ENCODE measurements at regions not wholly inside any gene's neighbourhood (a gene's known extent, or its start where the extent isn't known, plus 50 kb on each side); places are given as distances from the start of the nearest gene placed in this dataset.

GRCh38 chr5:158143081-158143480 is 284.1 kb upstream of the CLINT1 start:
- DNase-seq = no peak
- no peaks in the 10 kb centered on the region for H3K36me3 Mint-ChIP-seq (ENCODE audit: low read depth)
- no peaks in the 10 kb centered on the region for H3K9me3 Mint-ChIP-seq
- H3K4me1 Mint-ChIP-seq (ENCODE audit: low read depth) = no peaks in the 10 kb centered on the region
- H3K27me3 Mint-ChIP-seq = peaks cover 5% of the 10 kb centered on the region
- H3K4me1 ChIP-seq (ENCODE audit: insufficient read depth, low read length) = no peaks in the 10 kb centered on the region
- H3K9me3 ChIP-seq (ENCODE audit: control insufficient read depth in 1 of 2, insufficient read depth in 1 of 2, low read length in 2 of 2) = no peaks in the 10 kb centered on the region
- intact Hi-C loops (cut with DNase I, micrococcal nuclease) = no loop called here
- no peak for TF ChIP-seq CTCF (IDR thresholded peaks at IDR 0.05)
- no peak overlapping the region for H3K4me3 ChIP-seq (ENCODE audit: low read length)
- H3K27me3 ChIP-seq (ENCODE audit: control insufficient read depth in 1 of 2, insufficient read depth in 2 of 2, low read length in 2 of 2) = no peaks in the 10 kb centered on the region
- ATAC-seq (ENCODE audit: poor library complexity) = no peak
- H3K36me3 ChIP-seq (ENCODE audit: insufficient read depth, low read length) = no peaks in the 10 kb centered on the region
- H3K27ac Mint-ChIP-seq = no peak overlapping the region
- no peak overlapping the region for H3K4me3 Mint-ChIP-seq
- ChIA-PET POLR2A (no interaction called here), CTCF (no interaction called here)
- no peak overlapping the region for H3K27ac ChIP-seq (ENCODE audit: low read depth in 1 of 2, low read length in 2 of 2)

GRCh38 chr5:158142156-158142555 is 283.2 kb upstream of the CLINT1 start:
- no peak for DNase-seq
- H3K36me3 ChIP-seq (ENCODE audit: insufficient read depth, low read length) = no peaks in the 10 kb centered on the region
- no peak overlapping the region for H3K4me3 Mint-ChIP-seq
- no peak overlapping the region for H3K4me3 ChIP-seq (ENCODE audit: low read length)
- no peak for TF ChIP-seq CTCF (IDR thresholded peaks at IDR 0.05)
- H3K4me1 Mint-ChIP-seq (ENCODE audit: low read depth) = no peaks in the 10 kb centered on the region
- H3K9me3 Mint-ChIP-seq = no peaks in the 10 kb centered on the region
- no peaks in the 10 kb centered on the region for H3K36me3 Mint-ChIP-seq (ENCODE audit: low read depth)
- peaks cover 5% of the 10 kb centered on the region for H3K27me3 Mint-ChIP-seq
- intact Hi-C loops (cut with DNase I, micrococcal nuclease) = no loop called here
- no peak overlapping the region for H3K27ac ChIP-seq (ENCODE audit: low read depth in 1 of 2, low read length in 2 of 2)
- no peaks in the 10 kb centered on the region for H3K27me3 ChIP-seq (ENCODE audit: control insufficient read depth in 1 of 2, insufficient read depth in 2 of 2, low read length in 2 of 2)
- ATAC-seq (ENCODE audit: poor library complexity) = no peak
- no peaks in the 10 kb centered on the region for H3K4me1 ChIP-seq (ENCODE audit: insufficient read depth, low read length)
- H3K27ac Mint-ChIP-seq = no peak overlapping the region
- ChIA-PET POLR2A (no interaction called here), CTCF (no interaction called here)
- no peaks in the 10 kb centered on the region for H3K9me3 ChIP-seq (ENCODE audit: control insufficient read depth in 1 of 2, insufficient read depth in 1 of 2, low read length in 2 of 2)

- Histone ChIP-seq H3K9me3 (ENCODE audit: control insufficient read depth in 1 of 2, insufficient read depth in 1 of 2, low read length in 2 of 2) (no peaks in the 10 kb centered on the region), H3K4me3 (ENCODE audit: low read length) (no peak overlapping the region), H3K36me3 (ENCODE audit: insufficient read depth, low read length) (no peaks in the 10 kb centered on the region), H3K27me3 (ENCODE audit: control insufficient read depth in 1 of 2, insufficient read depth in 2 of 2, low read length in 2 of 2) (no peaks in the 10 kb centered on the region), H3K4me1 (ENCODE audit: insufficient read depth, low read length) (no peaks in the 10 kb centered on the region), H3K27ac (ENCODE audit: low read depth in 1 of 2, low read length in 2 of 2) (no peak overlapping the region)
- H3K27me3 Mint-ChIP-seq = peaks cover 5% of the 10 kb centered on the region
- TF ChIP-seq CTCF (IDR thresholded peaks at IDR 0.05) = no peak
- DNase-seq (no peak), ATAC-seq (ENCODE audit: poor library complexity) (no peak)
- ChIA-PET POLR2A (no interaction called here), CTCF (no interaction called here)
- intact Hi-C loops (cut with DNase I, micrococcal nuclease) = no loop called here
- no peaks in the 10 kb centered on the region for H3K36me3 Mint-ChIP-seq (ENCODE audit: low read depth)
- no peaks in the 10 kb centered on the region for H3K4me1 Mint-ChIP-seq (ENCODE audit: low read depth)
- H3K27ac Mint-ChIP-seq = no peak overlapping the region
- H3K4me3 Mint-ChIP-seq = no peak overlapping the region
- no peaks in the 10 kb centered on the region for H3K9me3 Mint-ChIP-seq
Observed at GRCh38 chr5:158140120-158140731, 281.3 kb upstream of the CLINT1 start.

Measured in CD4-positive, alpha-beta T cell (primary cell).